Mesothelial cell of epicardium (in vitro differentiated cells): ENCODE measurements at regions not wholly inside any gene's neighbourhood (a gene's known extent, or its start where the extent isn't known, plus 50 kb on each side); places are given as distances from the start of the nearest gene placed in this dataset.

Experiments used
- DNase-seq, 2 experiments: peaks; one replicate each; pipeline ENCODE4 v3.0.0; 2021; ENCODE audit warnings: low spot score in 2 of 2; ENCODE audit not compliant: unreplicated experiment in 2 of 2
- H3K27ac Mint-ChIP-seq: 2 replicates; pipeline ENCODE4 v1.8.0; 2021; ENCODE audit warnings: mixed read lengths
- H3K27me3 Mint-ChIP-seq: 2 replicates; pipeline ENCODE4 v1.8.0; 2021; ENCODE audit warnings: low read depth, mixed read lengths
- H3K36me3 Mint-ChIP-seq: 2 replicates; pipeline ENCODE4 v1.8.0; 2021; ENCODE audit warnings: mixed read lengths
- H3K4me1 Mint-ChIP-seq: 2 replicates; pipeline ENCODE4 v1.8.0; 2021; ENCODE audit warnings: mixed read lengths
- H3K4me3 Mint-ChIP-seq: 2 replicates; pipeline ENCODE4 v1.8.0; 2021; ENCODE audit warnings: mild to moderate bottlenecking, moderate library complexity, mixed read lengths
- H3K9me3 Mint-ChIP-seq: 2 replicates; pipeline ENCODE4 v1.8.0; 2021; ENCODE audit warnings: mixed read lengths
- CTCF ChIP-seq: fragments of 200-600 bp; sonication (generic); IDR thresholded peaks from one replicate; pipeline ENCODE4 v1.5.0; 2021; ENCODE audit warnings: antibody characterized with exemption; ENCODE audit not compliant: unreplicated experiment

GRCh38 chr9:87178302-87178701, 231.0 kb upstream of the GAS1 start:
- H3K27me3 Mint-ChIP-seq: no peaks in the 10 kb centered on the region
- H3K4me3 Mint-ChIP-seq: no peak overlapping the region
- H3K27ac Mint-ChIP-seq: peak overlapping the region; percentile 56

GRCh38 chr9:87179553-87180340, 232.4 kb upstream of the GAS1 start:
- no peaks in the 10 kb centered on the region for H3K27me3 Mint-ChIP-seq
- no peak overlapping the region for H3K4me3 Mint-ChIP-seq
- H3K36me3 Mint-ChIP-seq: peaks cover 4% of the 10 kb centered on the region
- peaks cover 10% of the 10 kb centered on the region for H3K9me3 Mint-ChIP-seq
- DNase-seq: no peak
- H3K4me1 Mint-ChIP-seq: peaks cover 51% of the 10 kb centered on the region
- no peak for TF ChIP-seq CTCF
- peak overlapping the region; percentile 97 for H3K27ac Mint-ChIP-seq

More at GRCh38 chr9:87178302-87178701, 231.0 kb upstream of the GAS1 start:
- DNase-seq: no peak
- H3K9me3 Mint-ChIP-seq: peaks cover 10% of the 10 kb centered on the region
- H3K36me3 Mint-ChIP-seq: peaks cover 4% of the 10 kb centered on the region
- no peak for TF ChIP-seq CTCF
- H3K4me1 Mint-ChIP-seq: peaks cover 61% of the 10 kb centered on the region

- H3K36me3 Mint-ChIP-seq: peaks cover 4% of the 10 kb centered on the region
- no peak for DNase-seq
- H3K4me1 Mint-ChIP-seq: peaks cover 53% of the 10 kb centered on the region
These were observed 233.1 kb upstream of the GAS1 start for GRCh38 chr9:87180361-87180760.

GRCh38 chr9:87180841-87181240, 233.5 kb upstream of the GAS1 start:
- no peak for TF ChIP-seq CTCF
- Mint-ChIP-seq H3K27ac (peak overlapping the region; percentile 66), H3K36me3 (peaks cover 4% of the 10 kb centered on the region), H3K27me3 (no peaks in the 10 kb centered on the region), H3K4me1 (peaks cover 55% of the 10 kb centered on the region), H3K4me3 (no peak overlapping the region), H3K9me3 (peaks cover 10% of the 10 kb centered on the region)
- DNase-seq: no peak

More at GRCh38 chr9:87180361-87180760, 233.1 kb upstream of the GAS1 start:
- Mint-ChIP-seq H3K9me3 (peaks cover 10% of the 10 kb centered on the region), H3K27ac (peak overlapping the region; percentile 97), H3K27me3 (no peaks in the 10 kb centered on the region), H3K4me3 (no peak overlapping the region)
- TF ChIP-seq CTCF: no peak

- Mint-ChIP-seq H3K4me1 (peaks cover 54% of the 10 kb centered on the region), H3K27me3 (no peaks in the 10 kb centered on the region), H3K27ac (no peak overlapping the region), H3K36me3 (peaks cover 4% of the 10 kb centered on the region), H3K4me3 (no peak overlapping the region), H3K9me3 (peaks cover 10% of the 10 kb centered on the region)
- no peak for DNase-seq
- no peak for TF ChIP-seq CTCF
These were observed 234.4 kb upstream of the GAS1 start for GRCh38 chr9:87181670-87182069.
